ENCODE measurements at regions not wholly inside any gene's neighbourhood (a gene's known extent, or its start where the extent isn't known, plus 50 kb on each side); places are given as distances from the start of the nearest gene placed in this dataset.
"Not testable (repeated sequence)": the region's sequence is repeated elsewhere in the genome, so short reads cannot be mapped to it uniquely, and the experiment has no call there.

DNA sequence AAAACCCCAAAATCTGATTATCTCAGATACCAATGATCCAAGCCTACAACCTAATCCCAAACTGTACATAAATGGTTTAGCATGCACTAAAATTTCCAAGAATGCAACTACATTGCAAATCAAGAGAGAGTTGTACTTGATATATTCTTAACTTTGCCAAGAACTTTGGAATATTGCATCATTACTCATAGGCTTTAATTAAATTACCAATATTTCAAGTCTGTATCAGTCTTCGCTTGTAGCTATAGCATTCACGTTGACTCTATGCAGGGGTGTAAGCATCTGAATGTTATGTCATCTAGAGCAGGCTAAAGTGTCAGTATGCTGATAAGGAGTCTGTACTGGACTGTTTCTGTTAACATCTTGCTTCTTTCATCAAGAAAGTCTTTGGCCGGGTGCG is 56.3 kb downstream of the FOXI3 start:
- H3K9me3 ChIP-seq (ENCODE audit: control insufficient read depth, low read length), result no peaks in the 10 kb centered on the region

GRCh38 chr2:88377641-88377991 is 74.9 kb downstream of the FOXI3 start:
- no peaks in the 10 kb centered on the region for H3K4me1 ChIP-seq
- TF ChIP-seq, protein P1, sequence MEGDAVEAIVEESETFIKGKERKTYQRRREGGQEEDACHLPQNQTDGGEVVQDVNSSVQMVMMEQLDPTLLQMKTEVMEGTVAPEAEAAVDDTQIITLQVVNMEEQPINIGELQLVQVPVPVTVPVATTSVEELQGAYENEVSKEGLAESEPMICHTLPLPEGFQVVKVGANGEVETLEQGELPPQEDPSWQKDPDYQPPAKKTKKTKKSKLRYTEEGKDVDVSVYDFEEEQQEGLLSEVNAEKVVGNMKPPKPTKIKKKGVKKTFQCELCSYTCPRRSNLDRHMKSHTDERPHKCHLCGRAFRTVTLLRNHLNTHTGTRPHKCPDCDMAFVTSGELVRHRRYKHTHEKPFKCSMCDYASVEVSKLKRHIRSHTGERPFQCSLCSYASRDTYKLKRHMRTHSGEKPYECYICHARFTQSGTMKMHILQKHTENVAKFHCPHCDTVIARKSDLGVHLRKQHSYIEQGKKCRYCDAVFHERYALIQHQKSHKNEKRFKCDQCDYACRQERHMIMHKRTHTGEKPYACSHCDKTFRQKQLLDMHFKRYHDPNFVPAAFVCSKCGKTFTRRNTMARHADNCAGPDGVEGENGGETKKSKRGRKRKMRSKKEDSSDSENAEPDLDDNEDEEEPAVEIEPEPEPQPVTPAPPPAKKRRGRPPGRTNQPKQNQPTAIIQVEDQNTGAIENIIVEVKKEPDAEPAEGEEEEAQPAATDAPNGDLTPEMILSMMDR (IDR thresholded peaks at IDR 0.05), result no peak
- H3K36me3 ChIP-seq (ENCODE audit: control insufficient read depth, insufficient read depth, low read length), result no peaks in the 10 kb centered on the region
- H3K4me3 ChIP-seq (ENCODE audit: low read depth, low read length), result no peak overlapping the region
- H3K27ac ChIP-seq, result no peak overlapping the region
- no peak overlapping the region for H3K4me2 ChIP-seq (ENCODE audit: low read length)
- no peaks in the 10 kb centered on the region for H3K27me3 ChIP-seq (ENCODE audit: control insufficient read depth, insufficient read depth, low read length)
- no peak overlapping the region for H3K9ac ChIP-seq
- no peaks in the 10 kb centered on the region for H3K79me2 ChIP-seq
- no peak overlapping the region for H2AFZ ChIP-seq
- no peaks in the 10 kb centered on the region for H3K9me3 ChIP-seq (ENCODE audit: control insufficient read depth, low read length)

More for the DNA sequence above, 56.3 kb downstream of the FOXI3 start:
- H3K79me2 ChIP-seq, result no peaks in the 10 kb centered on the region
- TF ChIP-seq, protein P1 (IDR thresholded peaks at IDR 0.05), result no peak
- H3K36me3 ChIP-seq (ENCODE audit: control insufficient read depth, insufficient read depth, low read length), result no peaks in the 10 kb centered on the region
- H3K4me1 ChIP-seq, result no peaks in the 10 kb centered on the region
- H3K4me3 ChIP-seq (ENCODE audit: low read depth, low read length), result no peak overlapping the region
- no peak overlapping the region for H3K4me2 ChIP-seq (ENCODE audit: low read length)
- no peak overlapping the region for H3K27ac ChIP-seq
- H2AFZ ChIP-seq, result no peak overlapping the region
- no peaks in the 10 kb centered on the region for H3K27me3 ChIP-seq (ENCODE audit: control insufficient read depth, insufficient read depth, low read length)
- no peak overlapping the region for H3K9ac ChIP-seq

DNA sequence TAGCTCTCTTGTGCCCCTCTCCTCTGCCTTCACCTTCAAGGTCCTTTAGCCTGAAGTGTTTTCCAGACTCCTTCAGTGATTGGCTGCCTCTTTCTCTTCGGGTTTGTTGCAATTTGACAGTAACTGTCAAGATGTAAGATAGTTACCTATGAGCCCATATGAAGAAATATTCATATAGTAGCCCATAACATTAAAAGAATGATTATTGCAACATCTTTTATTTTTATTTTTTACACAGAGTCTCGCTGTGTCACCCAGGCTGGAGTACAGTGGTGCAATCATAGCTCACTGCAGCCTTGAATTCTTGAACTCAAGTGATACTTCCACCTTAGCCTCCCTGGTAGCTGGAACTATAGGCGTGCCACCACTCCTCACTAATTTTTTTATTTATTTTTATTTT is 80.5 kb downstream of the FOXI3 start:
- TF ChIP-seq, protein P1 (IDR thresholded peaks at IDR 0.05), result no peak
- no peaks in the 10 kb centered on the region for H3K9me3 ChIP-seq (ENCODE audit: control insufficient read depth, low read length)
- H3K4me1 ChIP-seq, result no peaks in the 10 kb centered on the region
- H3K4me2 ChIP-seq (ENCODE audit: low read length), result no peak overlapping the region
- no peaks in the 10 kb centered on the region for H3K79me2 ChIP-seq
- no peaks in the 10 kb centered on the region for H3K27me3 ChIP-seq (ENCODE audit: control insufficient read depth, insufficient read depth, low read length)
- no peaks in the 10 kb centered on the region for H3K36me3 ChIP-seq (ENCODE audit: control insufficient read depth, insufficient read depth, low read length)
- H2AFZ ChIP-seq, result no peak overlapping the region
- no peak overlapping the region for H3K27ac ChIP-seq
- no peak overlapping the region for H3K4me3 ChIP-seq (ENCODE audit: low read depth, low read length)
- H3K9ac ChIP-seq, result no peak overlapping the region

DNA sequence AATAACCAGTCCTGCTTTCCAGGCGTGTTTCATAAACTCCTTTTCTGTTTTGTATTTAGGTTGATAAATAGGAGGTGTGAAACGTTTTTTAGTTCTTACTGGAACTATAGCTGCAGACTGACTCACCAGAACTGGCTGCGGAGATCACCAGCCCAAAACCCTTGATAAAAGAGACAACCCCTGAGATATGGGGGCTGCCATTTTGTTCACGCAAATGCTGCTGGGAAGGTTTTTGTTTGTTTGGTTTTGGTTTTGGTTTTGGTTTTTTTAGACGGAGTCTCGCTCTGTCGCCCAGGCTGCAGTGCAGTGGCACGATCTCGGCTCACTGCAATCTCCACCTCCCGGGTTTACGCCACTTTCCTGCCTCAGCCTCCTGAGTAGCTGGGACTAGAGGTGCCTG is 87.1 kb downstream of the FOXI3 start:
- not testable (repeated sequence) for H3K4me2 ChIP-seq (ENCODE audit: low read length); H3K9ac ChIP-seq; H3K4me1 ChIP-seq; H3K79me2 ChIP-seq; H3K9me3 ChIP-seq (ENCODE audit: control insufficient read depth, low read length); H3K27me3 ChIP-seq (ENCODE audit: control insufficient read depth, insufficient read depth, low read length); H3K27ac ChIP-seq; H2AFZ ChIP-seq; H3K4me3 ChIP-seq (ENCODE audit: low read depth, low read length); H3K36me3 ChIP-seq (ENCODE audit: control insufficient read depth, insufficient read depth, low read length)

GRCh38 chr2:88355486-88355885 is 97.0 kb downstream of the FOXI3 start:
- Histone ChIP-seq H3K9ac (no peak overlapping the region), H3K79me2 (no peaks in the 10 kb centered on the region), H3K9me3 (ENCODE audit: control insufficient read depth, low read length) (no peaks in the 10 kb centered on the region), H3K4me3 (ENCODE audit: low read depth, low read length) (no peak overlapping the region), H3K27ac (no peak overlapping the region), H3K27me3 (ENCODE audit: control insufficient read depth, insufficient read depth, low read length) (no peaks in the 10 kb centered on the region), H3K36me3 (ENCODE audit: control insufficient read depth, insufficient read depth, low read length) (no peaks in the 10 kb centered on the region), H2AFZ (no peak overlapping the region), H3K4me1 (no peaks in the 10 kb centered on the region), H3K4me2 (ENCODE audit: low read length) (no peak overlapping the region)
- TF ChIP-seq, protein P1 (IDR thresholded peaks at IDR 0.05), result no peak
